ENCODE measurements at regions not wholly inside any gene's neighbourhood (a gene's known extent, or its start where the extent isn't known, plus 50 kb on each side); places are given as distances from the start of the nearest gene placed in this dataset.
"Not testable (repeated sequence)": the region's sequence is repeated elsewhere in the genome, so short reads cannot be mapped to it uniquely, and the experiment has no call there.

DNA sequence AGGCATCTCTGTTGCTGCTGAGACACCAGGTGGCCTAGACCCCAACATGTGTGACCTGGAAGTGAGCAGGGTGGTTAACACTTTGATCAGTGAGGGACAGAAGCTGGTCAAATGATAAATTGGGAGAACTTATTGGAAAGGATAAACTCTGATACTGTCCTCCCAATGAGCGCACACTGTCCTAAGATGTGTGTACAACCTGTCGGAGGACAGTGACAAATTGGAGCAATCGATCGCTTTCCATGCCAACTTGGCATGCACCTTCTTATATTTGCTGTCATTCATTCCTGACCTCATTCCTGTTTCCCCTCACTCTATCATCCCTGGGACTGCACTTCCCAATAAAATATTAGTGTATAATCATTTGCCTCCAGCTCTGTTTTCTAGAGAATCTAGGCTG lies 198.7 kb upstream of the PROK2 start:
- no peak for DNase-seq
- Histone ChIP-seq H3K4me3 (ENCODE audit: low read length) (no peak overlapping the region), H3K27me3 (ENCODE audit: control insufficient read depth, insufficient read depth, low read length) (no peaks in the 10 kb centered on the region), H3K36me3 (ENCODE audit: control insufficient read depth, insufficient read depth, low read length) (no peaks in the 10 kb centered on the region), H3K27ac (ENCODE audit: low read length) (no peak overlapping the region), H3K9me3 (replicated peaks; ENCODE audit: control insufficient read depth, low read depth, low read length) (no peaks in the 10 kb centered on the region), H3K4me1 (ENCODE audit: control insufficient read depth, insufficient read depth, low read length) (peaks cover 3% of the 10 kb centered on the region)
- WGBS (ENCODE audit: insufficient coverage) = 94% methylated on average over 2 of the region's 4 CpGs

DNA sequence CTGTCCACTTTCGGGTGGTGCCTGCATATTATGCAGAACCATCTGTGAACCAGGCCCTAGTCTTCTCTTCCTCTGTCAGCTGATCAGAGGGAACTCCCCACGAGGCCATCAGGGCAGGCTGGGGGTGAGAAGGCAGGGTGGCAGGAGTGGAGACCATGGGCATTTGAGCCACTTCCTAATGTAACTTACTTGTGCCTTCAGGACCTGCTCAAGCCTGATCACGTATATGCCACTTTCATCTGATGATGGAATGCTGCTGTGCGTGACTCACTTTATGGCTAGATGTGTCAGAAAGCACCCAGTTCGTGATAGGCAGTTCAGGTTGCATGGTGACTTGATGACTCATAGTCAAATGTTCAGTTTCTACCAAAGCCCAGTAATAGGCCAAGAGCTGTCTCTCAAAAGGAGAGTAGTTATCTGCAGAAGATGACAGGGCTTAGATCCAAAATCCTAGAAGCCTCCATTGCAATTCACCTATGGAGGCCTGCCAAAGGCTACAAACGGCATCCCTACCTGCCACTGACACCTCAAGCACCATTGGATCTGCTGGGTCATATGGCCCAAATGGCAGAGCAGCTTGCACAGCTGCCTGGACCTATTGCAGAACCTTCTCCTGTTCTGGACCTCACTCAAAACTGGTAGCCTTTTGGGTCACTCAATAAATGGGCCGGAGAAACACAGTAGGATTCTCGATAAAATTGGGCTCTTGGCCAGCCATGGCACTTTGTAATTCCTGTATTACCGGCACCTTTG lies 197.7 kb upstream of the PROK2 start:
- H3K4me1 ChIP-seq (ENCODE audit: control insufficient read depth, insufficient read depth, low read length); H3K27ac ChIP-seq (ENCODE audit: low read length); H3K9me3 ChIP-seq (replicated peaks; ENCODE audit: control insufficient read depth, low read depth, low read length); DNase-seq; H3K27me3 ChIP-seq (ENCODE audit: control insufficient read depth, insufficient read depth, low read length); H3K36me3 ChIP-seq (ENCODE audit: control insufficient read depth, insufficient read depth, low read length); H3K4me3 ChIP-seq (ENCODE audit: low read length): not testable (repeated sequence)
- WGBS (ENCODE audit: insufficient coverage) = 80% methylated on average over 4 of the region's 9 CpGs

DNA sequence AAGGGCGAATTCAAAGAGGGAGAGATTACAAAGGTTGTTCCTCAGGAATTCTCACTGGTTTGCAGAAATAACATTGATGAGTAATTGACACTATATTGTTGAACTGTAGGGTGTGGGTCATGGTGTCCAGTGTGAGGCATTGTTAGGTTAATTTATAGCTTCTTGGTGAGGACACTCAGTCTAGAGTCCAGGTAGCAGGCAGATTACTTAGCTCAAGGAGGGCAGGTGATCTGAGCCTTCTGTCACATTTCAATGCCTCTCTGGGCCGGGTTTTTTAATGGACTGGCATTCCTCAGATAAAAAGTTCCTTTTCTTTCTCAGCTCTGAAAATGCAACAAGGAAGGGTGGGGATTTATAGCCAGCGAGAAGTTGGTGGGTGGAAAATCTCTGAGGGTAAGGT lies 194.2 kb upstream of the PROK2 start:
- WGBS (ENCODE audit: insufficient coverage) = 67% methylated on average over 2 of the region's 3 CpGs

DNA sequence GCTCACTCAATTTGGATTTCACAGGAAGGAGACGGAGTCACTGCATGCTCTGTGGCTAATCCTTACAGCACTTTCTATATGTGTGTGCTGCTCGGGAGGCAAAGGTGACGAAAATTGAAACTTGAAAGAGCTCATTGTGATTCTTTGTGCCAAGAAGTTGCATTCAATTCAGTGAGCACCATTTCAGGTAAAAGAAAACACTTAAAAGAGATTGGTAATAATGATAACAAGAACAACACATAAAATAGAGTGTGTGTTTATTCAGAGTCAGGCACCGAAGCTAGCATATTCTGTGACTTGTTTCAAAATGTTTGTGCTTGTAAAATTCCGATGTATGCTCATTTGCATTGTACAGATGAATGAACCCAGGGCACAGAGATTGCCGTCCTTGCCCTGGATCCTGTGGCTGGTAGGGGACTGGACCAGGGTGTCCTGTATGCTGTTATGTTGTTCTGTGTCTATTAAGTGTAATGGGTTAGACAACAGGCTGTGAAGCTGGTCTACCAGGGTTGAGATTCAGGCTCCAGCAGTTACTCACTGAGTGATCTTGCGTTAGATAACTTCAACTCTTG lies 193.3 kb upstream of the PROK2 start:
- Histone ChIP-seq H3K27ac (ENCODE audit: low read length) (no peak overlapping the region), H3K27me3 (ENCODE audit: control insufficient read depth, insufficient read depth, low read length) (peaks cover 3% of the 10 kb centered on the region), H3K4me3 (ENCODE audit: low read length) (no peak overlapping the region), H3K4me1 (ENCODE audit: control insufficient read depth, insufficient read depth, low read length) (no peaks in the 10 kb centered on the region), H3K36me3 (ENCODE audit: control insufficient read depth, insufficient read depth, low read length) (no peaks in the 10 kb centered on the region), H3K9me3 (replicated peaks; ENCODE audit: control insufficient read depth, low read depth, low read length) (no peaks in the 10 kb centered on the region)
- DNase-seq = no peak
- WGBS (ENCODE audit: insufficient coverage) = 80% methylated on average over 1 of the region's 7 CpGs

More for the DNA sequence above, 194.2 kb upstream of the PROK2 start:
- Histone ChIP-seq H3K27me3 (ENCODE audit: control insufficient read depth, insufficient read depth, low read length) (peaks cover 3% of the 10 kb centered on the region), H3K4me3 (ENCODE audit: low read length) (no peak overlapping the region), H3K27ac (ENCODE audit: low read length) (no peak overlapping the region), H3K4me1 (ENCODE audit: control insufficient read depth, insufficient read depth, low read length) (no peaks in the 10 kb centered on the region), H3K36me3 (ENCODE audit: control insufficient read depth, insufficient read depth, low read length) (no peaks in the 10 kb centered on the region), H3K9me3 (replicated peaks; ENCODE audit: control insufficient read depth, low read depth, low read length) (no peaks in the 10 kb centered on the region)
- DNase-seq = no peak

DNA sequence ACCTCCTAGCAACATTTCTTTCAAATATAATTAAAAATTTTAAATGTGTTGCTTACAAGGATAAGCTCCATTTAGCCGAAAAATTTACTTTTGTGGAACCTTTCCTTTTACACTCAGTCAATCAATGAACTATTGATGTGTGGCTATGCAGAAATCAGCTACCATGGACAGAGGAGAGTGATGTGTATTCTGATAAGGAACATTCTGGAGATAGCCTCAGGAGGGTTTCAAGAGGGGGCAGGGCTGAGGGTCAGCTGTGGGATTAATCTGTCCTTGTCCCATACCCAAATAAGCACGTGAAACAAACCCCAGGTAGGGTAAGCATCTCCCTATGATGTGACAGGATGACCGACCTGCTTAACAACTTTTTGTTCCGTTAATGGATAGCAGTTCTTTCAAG lies 192.6 kb upstream of the PROK2 start:
- DNase-seq = no peak
- Histone ChIP-seq H3K27ac (ENCODE audit: low read length) (no peak overlapping the region), H3K36me3 (ENCODE audit: control insufficient read depth, insufficient read depth, low read length) (no peaks in the 10 kb centered on the region), H3K9me3 (replicated peaks; ENCODE audit: control insufficient read depth, low read depth, low read length) (no peaks in the 10 kb centered on the region), H3K4me3 (ENCODE audit: low read length) (no peak overlapping the region), H3K4me1 (ENCODE audit: control insufficient read depth, insufficient read depth, low read length) (peaks cover 4% of the 10 kb centered on the region), H3K27me3 (ENCODE audit: control insufficient read depth, insufficient read depth, low read length) (peaks cover 3% of the 10 kb centered on the region)
- no CpG with 5 or more reads among the region's 4 CpGs for WGBS (ENCODE audit: insufficient coverage)

DNA sequence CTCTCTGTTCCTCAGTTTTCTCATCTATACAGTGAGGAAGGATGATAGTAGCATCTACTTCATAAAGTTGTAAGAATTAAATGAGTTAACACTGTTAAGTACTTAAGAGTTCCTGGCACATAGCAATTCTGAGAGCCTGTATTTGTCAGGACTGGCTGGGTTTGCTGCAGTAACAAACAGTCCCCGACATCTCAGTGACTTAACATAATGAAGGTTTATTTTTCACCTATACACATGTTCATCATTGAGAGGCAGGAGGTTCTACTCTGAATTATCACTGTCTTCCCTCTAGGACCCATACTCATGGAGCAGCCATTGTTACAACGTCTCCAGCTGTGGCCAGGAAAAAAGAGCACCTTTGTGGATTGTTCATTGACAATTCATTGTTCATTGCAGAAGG lies 190.6 kb upstream of the PROK2 start:
- WGBS (ENCODE audit: insufficient coverage) = 67% methylated on average over 1 of the region's 2 CpGs

DNA sequence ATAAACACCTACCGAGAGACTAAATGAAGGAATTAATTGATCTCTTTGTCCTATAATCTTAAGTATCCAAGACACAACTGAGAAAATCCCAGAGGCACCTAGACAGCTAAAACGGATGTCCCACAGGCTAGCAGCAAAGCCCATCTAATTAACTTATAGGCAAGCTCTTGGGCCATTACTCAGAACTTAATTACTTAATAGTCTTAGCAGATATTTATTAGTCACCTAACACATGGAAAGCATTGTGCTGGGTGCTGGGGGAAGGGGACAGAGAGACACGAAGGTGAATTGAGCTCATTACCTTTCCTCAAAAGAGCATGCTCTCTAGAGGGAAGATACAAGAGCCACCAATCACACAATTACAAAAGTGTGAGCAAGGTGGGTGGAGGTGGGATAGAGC lies 189.8 kb upstream of the PROK2 start:
- no peak overlapping the region for H3K4me3 ChIP-seq (ENCODE audit: low read length)
- WGBS (ENCODE audit: insufficient coverage) = no CpG with 5 or more reads among the region's 3 CpGs
- no peak for DNase-seq
- H3K27ac ChIP-seq (ENCODE audit: low read length) = no peak overlapping the region
- peaks cover 4% of the 10 kb centered on the region for H3K4me1 ChIP-seq (ENCODE audit: control insufficient read depth, insufficient read depth, low read length)
- no peaks in the 10 kb centered on the region for H3K9me3 ChIP-seq (replicated peaks; ENCODE audit: control insufficient read depth, low read depth, low read length)
- H3K36me3 ChIP-seq (ENCODE audit: control insufficient read depth, insufficient read depth, low read length) = no peaks in the 10 kb centered on the region
- peaks cover 4% of the 10 kb centered on the region for H3K27me3 ChIP-seq (ENCODE audit: control insufficient read depth, insufficient read depth, low read length)

More for the DNA sequence above, 190.6 kb upstream of the PROK2 start:
- no peak overlapping the region for H3K27ac ChIP-seq (ENCODE audit: low read length)
- no peak for DNase-seq
- H3K27me3 ChIP-seq (ENCODE audit: control insufficient read depth, insufficient read depth, low read length) = peaks cover 4% of the 10 kb centered on the region
- H3K4me3 ChIP-seq (ENCODE audit: low read length) = no peak overlapping the region
- H3K36me3 ChIP-seq (ENCODE audit: control insufficient read depth, insufficient read depth, low read length) = no peaks in the 10 kb centered on the region
- H3K4me1 ChIP-seq (ENCODE audit: control insufficient read depth, insufficient read depth, low read length) = peaks cover 4% of the 10 kb centered on the region
- no peaks in the 10 kb centered on the region for H3K9me3 ChIP-seq (replicated peaks; ENCODE audit: control insufficient read depth, low read depth, low read length)

DNA sequence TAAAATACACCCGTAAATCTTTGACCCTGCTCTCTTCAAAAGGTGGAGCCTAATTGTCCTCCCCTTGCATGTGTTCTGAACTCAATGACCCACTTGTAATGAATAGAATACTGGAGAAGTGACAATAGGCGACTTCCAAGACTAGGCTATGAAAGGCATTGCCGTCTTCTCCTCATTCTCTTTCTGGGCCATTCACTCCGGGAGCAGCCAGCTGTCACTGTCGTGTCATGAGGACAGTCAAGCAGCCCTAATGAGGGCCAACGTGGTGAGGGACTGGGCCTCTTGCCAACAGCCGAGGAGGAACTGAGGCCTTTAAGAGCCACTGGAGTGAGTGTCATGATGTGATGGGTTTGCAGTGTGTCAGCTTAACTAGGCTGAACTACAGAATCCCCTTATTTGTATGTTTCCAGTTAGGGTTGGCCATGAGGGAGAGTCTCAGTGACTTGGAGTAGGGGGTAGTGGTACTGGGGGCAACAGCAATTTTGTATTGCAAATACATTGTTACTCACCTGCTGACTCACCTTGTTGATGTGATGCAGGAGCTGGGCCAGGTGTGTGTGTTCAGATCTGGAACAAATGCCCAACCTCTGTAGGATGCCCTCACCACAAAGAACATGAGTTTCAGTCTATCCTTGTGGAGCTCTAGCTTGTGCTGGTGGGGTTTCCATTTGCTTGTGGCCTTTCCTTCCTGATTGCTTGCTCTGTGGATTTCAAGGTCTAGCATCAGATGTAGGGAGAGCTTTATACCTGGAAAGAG lies 188.5 kb upstream of the PROK2 start:
- WGBS (ENCODE audit: insufficient coverage) = 30% methylated on average over 3 of the region's 7 CpGs
- peak; percentile 40 for DNase-seq
- no peaks in the 10 kb centered on the region for H3K9me3 ChIP-seq (replicated peaks; ENCODE audit: control insufficient read depth, low read depth, low read length)
- no peaks in the 10 kb centered on the region for H3K36me3 ChIP-seq (ENCODE audit: control insufficient read depth, insufficient read depth, low read length)
- H3K27ac ChIP-seq (ENCODE audit: low read length) = no peak overlapping the region
- peaks cover 4% of the 10 kb centered on the region for H3K27me3 ChIP-seq (ENCODE audit: control insufficient read depth, insufficient read depth, low read length)
- no peak overlapping the region for H3K4me3 ChIP-seq (ENCODE audit: low read length)
- peaks cover 4% of the 10 kb centered on the region for H3K4me1 ChIP-seq (ENCODE audit: control insufficient read depth, insufficient read depth, low read length)

DNA sequence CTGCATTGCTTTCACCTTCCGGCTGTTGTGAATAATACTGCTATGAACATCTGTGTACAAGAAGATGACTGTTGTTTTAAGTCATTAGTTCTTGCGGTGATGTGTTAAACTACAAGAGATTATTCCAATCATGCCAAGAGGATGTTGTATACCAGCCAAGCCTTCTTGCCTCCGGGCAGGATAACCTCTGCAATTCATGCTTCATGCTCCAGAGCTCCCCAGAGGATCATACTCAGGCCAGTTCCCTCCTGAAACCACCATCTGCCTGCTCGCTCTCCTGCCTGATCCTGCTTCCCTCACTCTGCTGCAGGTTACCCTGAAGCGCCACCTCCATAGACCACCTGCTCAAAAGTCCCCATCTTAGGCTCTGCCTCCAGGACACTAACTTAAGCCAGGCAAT lies 187.1 kb upstream of the PROK2 start:
- H3K9me3 ChIP-seq (replicated peaks; ENCODE audit: control insufficient read depth, low read depth, low read length) = no peaks in the 10 kb centered on the region
- H3K27ac ChIP-seq (ENCODE audit: low read length) = no peak overlapping the region
- H3K4me1 ChIP-seq (ENCODE audit: control insufficient read depth, insufficient read depth, low read length) = peaks cover 4% of the 10 kb centered on the region
- peaks cover 4% of the 10 kb centered on the region for H3K27me3 ChIP-seq (ENCODE audit: control insufficient read depth, insufficient read depth, low read length)
- 79% methylated on average over 2 of the region's 5 CpGs for WGBS (ENCODE audit: insufficient coverage)
- H3K4me3 ChIP-seq (ENCODE audit: low read length) = no peak overlapping the region
- no peaks in the 10 kb centered on the region for H3K36me3 ChIP-seq (ENCODE audit: control insufficient read depth, insufficient read depth, low read length)
- DNase-seq = no peak

DNA sequence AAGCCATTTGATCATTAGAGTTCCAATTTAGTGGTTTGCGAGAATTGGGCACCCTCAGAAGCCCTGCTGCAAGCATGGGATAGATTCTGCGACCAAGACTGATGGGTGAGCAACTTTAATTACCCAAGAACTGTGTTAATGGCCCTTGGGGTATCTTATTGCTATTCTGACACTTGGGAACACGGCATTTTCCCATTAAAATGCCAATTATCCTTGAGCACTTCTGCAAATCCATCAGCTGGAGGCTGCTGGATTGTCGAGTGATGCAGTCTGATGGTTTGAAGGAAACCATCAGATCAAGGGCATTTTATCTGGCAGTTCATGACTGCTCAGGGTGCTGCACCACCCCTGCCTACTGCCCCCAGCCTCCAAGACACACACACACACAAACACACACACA lies 183.6 kb upstream of the PROK2 start:
- no peak for DNase-seq
- H3K27ac ChIP-seq (ENCODE audit: low read length) = no peak overlapping the region
- no peaks in the 10 kb centered on the region for H3K9me3 ChIP-seq (replicated peaks; ENCODE audit: control insufficient read depth, low read depth, low read length)
- no peak overlapping the region for H3K4me3 ChIP-seq (ENCODE audit: low read length)
- 52% methylated on average over 2 of the region's 4 CpGs for WGBS (ENCODE audit: insufficient coverage)
- peaks cover 4% of the 10 kb centered on the region for H3K4me1 ChIP-seq (ENCODE audit: control insufficient read depth, insufficient read depth, low read length)
- no peaks in the 10 kb centered on the region for H3K36me3 ChIP-seq (ENCODE audit: control insufficient read depth, insufficient read depth, low read length)
- H3K27me3 ChIP-seq (ENCODE audit: control insufficient read depth, insufficient read depth, low read length) = peaks cover 7% of the 10 kb centered on the region

Data from muscle of leg (tissue), 3 donors.